HG02970 (cell line): ENCODE measurements at regions not wholly inside any gene's neighbourhood (a gene's known extent, or its start where the extent isn't known, plus 50 kb on each side); places are given as distances from the start of the nearest gene placed in this dataset.
"Not testable (repeated sequence)": the region's sequence is repeated elsewhere in the genome, so short reads cannot be mapped to it uniquely, and the experiment has no call there.

ENCODE experiments used
- ATAC-seq: cut with Tn5 transposase; IDR thresholded peaks from one replicate; pipeline ENCODE4 v1.9.1; 2021; ENCODE audit warnings: mild to moderate bottlenecking, moderate library complexity, moderate number of reproducible peaks; ENCODE audit not compliant: unreplicated experiment, low FRiP score

DNA sequence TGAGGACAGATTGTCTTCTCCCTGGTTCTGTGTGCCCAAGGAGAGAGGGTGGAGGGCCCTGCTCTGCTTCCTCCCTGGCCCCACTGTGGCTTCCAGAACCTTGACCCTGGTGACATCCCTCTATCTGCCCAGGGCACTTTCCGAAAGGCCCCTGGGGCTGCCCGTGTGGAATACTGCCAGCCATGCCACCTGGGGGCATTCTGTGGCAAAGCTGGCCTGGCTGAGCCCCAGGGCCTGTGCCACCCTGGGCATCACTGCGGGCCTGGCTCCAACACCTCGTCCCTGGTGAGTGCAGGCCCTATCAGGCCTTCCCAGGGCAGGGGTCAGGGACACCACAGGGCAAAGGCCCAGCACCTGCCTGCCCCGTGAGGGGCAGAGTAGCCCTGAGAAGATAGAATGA lies 123.7 kb upstream of the MTLN start:
- ATAC-seq, result not testable (repeated sequence)

DNA sequence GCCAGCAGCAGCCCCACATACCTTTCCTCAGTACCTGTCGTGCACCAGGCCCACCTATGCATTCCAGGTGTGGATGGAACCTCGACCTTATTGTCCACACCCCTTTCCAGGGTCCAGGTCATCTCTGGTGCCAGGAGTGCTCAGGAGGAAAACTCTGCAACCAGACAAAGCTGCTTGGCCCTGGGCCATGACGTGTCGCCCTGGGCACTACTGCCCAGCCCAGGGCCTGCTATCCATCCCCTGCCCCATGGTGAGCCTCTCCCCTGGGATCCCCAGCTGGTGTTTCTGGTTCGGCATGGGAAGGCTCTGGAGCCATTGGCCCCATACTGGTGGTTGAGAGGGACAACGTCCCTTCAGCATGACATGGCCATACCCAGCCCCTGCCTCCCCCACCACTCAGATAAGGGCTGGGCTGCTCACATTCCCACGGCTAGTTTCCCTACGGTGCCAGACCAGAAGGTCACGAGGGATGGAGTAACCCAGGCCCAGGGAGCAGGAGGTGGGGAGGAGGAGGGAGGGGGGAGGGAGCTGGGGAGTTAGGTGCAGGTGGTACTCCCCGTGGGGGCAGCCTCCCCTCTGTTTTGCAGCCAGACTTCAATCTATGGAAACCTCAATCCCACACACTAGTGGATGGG lies 123.2 kb upstream of the MTLN start:
- ATAC-seq, result not testable (repeated sequence)

DNA sequence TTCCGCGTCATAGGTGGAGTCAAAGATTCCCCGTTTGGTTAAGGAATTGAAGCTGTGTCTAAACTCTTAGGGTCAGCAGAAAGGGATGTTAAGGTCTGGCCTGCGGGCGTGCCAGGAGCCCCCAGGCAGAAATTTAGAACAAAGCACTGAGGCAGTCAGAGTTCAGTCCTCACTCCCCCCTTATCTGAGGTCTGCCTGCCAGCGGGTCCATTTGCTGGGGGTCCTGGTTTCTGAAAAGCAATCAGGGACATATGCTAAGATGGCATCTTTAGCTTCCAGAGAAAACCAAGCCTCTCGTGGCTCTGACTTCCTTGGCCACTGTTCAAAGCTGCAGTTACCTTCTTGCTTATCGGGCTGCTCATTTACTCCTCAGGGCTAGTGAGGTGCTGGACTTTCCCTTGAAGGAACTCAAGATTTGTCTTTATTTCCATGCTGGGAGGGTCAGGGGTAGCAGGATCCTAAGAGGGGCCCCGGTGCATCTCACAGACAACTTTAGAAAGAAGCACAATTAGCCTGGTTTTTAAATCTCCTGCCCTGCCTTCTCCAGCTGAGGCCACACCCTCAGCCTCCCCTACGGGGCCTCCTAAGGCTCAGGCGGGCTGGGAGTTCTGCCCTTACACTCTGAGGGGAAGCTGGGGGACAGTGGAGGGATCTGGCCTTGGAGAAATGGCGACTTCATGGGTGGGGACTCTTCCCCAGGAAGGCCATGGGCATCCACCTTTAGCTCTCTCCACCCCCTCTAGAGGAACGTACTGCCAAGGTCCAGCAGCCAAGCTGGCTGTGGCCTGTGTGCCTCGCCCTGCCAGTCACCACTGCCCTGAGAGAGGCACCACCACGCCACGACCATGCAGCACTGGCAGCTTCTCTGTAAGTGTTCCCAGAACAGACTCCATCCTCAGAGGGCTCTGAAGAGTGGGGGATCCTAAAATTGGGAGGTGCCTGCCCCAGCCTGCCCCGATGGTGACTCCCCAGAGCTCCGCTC lies 121.1 kb upstream of the MTLN start:
- ATAC-seq, result not testable (repeated sequence)

DNA sequence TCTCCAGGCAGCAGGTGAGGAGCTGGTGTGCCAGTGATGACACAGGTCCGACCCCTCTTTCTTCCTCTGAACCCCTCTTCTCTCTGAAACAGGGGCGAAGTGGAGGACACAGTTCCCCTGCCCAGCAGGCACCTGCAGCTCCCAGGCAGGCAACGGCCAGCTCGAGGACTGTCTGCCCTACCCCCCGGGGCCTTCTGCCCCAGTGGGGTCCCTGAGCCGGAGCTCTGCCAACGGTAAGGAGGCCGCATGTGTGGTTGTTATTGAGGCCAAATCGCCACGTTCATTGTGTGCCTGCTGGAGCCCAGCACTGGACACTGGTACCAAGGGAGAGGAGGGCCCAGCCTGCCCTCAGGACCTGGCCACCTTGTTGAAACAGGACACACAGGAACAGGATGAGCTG lies 119.3 kb upstream of the MTLN start:
- ATAC-seq, result not testable (repeated sequence)

DNA sequence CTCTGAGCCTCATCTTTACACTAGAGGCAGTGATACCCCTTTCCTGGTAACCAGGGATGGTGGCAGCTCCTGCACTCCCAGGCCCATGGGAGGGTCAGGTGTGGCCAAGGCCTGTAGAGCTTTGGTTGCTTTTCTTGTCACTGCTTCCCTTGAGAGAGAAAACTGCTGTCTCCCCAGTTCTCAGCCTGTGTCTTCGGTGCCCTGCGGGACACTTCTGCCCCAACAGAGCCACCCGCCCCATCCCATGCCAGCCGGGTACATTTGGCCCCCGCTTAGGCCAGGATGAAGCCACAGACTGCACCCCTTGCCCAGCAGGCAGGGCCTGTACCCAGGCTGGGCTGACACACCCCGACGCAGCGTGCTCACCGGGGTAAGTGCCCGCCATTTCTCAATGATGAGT lies 117.4 kb upstream of the MTLN start:
- not testable (repeated sequence) for ATAC-seq

DNA sequence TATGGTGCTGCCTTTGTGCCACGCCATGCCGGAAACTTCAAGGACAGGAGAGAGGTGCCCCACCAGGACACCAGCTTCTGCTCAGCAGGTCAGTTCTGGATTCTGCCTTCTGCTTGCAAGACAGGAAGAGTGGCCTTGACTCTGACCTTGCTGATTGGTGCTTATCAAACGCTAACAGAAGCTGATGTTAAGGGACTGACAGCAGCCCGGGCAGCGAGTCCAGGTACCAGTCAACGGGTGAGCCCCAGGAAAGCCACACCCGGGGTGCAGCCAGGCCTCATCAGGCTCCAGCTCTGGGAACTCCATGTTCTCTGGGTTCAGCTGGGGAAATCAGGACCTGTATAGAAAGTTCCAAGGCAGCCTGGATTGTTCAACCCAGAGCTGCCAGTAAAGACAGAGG lies 116.8 kb upstream of the MTLN start:
- not testable (repeated sequence) for ATAC-seq

DNA sequence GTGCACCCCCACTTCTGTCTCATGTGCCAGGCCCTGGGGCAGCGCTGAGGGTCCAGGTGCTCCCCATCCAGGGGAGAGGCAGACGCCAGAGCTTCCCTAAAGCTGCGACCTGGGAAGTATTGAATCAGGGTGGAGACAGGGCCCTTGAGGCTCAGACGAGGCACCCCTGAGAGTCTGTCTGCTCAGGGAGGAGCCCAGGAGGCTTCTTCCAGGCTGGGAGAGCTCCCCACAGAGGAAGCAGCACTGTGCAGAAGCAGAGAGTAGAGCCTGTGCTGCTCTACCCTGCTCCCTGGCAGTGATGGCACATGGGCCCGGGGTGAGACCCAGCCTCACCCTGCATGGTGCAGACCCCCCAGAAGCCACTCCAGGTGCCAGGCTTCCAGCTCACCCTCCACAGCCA lies 116.3 kb upstream of the MTLN start:
- not testable (repeated sequence) for ATAC-seq

DNA sequence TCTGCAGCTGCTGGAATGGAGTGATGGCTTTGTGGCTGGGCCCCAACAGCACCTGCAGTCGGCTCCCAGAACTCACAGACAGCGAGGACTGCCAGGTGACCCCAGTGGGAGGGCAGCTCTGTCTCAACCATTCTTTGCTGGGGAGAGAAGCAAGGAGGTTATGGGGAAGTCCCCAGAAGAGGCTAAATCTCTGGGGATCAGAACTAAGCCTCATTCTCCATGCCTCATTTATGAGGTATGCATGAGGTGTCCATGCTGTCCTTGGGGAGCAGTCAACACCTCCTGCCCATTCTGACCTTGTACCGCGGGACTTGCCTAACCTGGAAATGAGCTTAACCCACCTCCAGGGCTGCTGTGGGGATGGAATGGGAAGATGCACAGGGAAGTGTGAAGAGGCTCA lies 111.5 kb upstream of the MTLN start:
- not testable (repeated sequence) for ATAC-seq

DNA sequence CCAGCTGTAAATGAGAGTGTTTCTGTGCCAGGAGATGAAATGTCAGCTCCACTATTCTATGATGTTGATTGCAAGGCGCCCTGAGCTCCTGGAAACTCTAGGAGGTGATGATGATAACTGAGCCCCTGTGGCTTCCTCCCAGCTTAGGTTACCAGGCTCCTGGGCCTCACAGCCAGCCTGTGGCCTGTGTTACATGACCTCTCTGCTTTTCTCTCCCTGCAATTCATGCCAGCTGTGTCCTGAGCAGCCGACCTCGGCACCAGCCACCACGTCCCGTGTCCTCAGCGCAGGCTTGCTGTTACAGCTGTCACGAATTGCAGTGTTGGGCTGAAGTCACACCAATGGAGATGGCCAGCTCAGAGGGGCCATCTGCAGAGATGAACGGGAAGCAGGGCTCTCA lies 110.2 kb upstream of the MTLN start:
- ATAC-seq, result not testable (repeated sequence)

DNA sequence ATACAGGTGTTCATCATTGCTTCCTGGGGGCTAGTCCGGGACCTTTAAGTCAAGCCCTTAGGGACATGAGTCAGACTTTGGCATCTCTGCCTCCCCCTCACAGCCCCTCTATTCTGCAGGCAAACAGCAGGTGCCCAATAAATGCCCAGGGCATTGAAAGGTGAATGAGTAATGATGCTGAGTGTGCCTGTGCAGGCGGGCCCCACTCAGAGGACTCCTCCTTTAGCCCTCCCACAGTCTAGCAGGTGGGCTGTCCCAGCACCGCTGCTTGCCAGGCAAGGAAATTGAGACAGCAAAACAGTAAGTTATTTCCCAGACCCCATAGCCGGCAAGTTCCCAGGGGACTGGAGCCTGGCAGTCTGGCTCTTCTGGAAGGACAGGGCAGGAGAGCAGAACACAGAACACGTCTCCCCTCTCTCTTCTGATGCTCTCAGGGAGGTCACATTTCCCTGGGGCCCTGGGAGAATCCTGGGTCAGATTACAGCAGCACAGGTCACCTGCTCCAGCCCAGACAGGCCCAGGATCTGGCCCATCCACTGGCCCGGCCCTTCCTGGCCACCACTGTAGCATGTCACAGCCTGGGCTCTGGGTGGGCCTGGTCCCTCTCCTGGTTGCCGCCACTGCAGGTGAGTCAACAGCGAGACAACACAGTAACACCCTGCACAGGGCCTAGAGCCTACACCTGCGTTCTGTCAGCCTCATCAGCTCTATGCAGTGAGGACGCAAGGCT lies 108.7 kb upstream of the MTLN start:
- ATAC-seq, result not testable (repeated sequence)

DNA sequence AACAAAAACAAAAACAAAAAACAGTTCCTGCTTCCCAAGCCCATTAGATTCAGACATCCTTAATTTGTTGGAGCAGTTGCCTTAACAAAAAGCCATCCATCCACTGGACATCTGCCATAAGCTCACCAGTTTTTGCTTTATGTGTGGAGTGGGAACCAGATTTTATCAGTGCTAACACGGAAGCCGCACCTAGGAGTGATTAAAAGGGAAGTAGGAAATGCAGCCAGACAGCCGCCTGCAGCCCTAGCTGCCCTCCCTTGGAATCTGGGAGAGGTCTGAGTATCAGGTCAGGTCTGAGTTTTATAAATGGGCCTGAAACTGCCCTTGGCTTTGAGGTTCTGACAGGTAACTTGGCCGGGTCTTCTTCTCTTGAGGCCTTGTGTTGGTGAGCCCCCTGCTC lies 106.6 kb upstream of the MTLN start:
- not testable (repeated sequence) for ATAC-seq

DNA sequence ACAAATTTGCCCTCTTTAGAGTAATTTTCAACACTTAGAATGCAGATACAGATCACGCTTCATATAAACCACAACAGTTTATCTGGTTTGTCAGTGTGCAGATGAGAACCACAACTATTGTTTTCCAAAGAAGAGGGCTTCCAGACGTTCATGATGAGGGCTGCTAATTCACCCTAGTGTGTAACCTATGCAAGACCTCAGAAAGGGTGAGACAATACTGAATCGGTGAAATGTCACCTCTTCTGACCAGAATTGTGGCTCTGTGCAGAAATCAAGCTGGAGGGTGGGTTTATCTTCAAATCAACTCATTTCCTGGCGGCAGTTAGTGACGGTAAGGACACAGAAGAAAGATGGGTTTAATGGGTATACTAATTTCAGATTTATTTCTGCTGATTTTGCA lies 105.0 kb upstream of the MTLN start:
- ATAC-seq, result not testable (repeated sequence)

DNA sequence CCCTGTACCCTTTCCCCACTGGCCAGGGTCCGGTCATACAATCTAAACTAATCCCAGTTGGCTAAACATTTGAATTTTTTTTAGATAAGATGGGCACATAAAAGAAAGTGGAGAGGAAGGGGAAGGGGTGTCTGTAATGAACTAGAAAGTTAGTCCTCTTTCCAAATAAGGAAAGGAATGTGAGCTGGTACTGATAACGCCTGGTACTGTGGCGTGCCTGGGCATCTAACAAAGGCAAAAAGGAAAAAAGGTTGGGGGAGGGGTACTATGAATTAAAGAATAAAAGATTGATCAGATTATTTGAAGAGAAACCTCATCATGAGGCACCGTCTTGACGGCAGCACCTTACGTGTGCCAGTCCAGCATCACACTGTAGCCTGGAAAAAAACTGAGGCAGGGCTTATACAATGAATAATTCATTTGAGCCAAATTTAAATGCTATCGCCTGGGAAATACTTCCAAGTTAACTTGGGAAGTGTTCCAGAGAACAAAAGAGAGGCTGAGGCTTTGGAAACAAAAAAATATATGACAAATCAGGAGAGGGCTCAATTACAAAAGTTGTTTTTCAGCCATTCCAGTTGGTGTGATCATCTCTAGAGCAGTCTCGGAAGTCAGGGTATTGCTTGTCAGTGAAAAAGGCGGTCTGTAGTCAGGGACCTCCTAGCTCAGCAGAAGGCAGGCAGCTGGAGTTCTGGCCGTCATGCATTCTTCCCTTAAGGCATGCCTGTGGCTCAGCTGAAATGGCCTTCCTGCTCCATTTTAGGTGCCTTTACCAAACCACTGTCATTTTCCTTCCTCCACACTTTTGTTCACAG lies 103.9 kb upstream of the MTLN start:
- not testable (repeated sequence) for ATAC-seq

DNA sequence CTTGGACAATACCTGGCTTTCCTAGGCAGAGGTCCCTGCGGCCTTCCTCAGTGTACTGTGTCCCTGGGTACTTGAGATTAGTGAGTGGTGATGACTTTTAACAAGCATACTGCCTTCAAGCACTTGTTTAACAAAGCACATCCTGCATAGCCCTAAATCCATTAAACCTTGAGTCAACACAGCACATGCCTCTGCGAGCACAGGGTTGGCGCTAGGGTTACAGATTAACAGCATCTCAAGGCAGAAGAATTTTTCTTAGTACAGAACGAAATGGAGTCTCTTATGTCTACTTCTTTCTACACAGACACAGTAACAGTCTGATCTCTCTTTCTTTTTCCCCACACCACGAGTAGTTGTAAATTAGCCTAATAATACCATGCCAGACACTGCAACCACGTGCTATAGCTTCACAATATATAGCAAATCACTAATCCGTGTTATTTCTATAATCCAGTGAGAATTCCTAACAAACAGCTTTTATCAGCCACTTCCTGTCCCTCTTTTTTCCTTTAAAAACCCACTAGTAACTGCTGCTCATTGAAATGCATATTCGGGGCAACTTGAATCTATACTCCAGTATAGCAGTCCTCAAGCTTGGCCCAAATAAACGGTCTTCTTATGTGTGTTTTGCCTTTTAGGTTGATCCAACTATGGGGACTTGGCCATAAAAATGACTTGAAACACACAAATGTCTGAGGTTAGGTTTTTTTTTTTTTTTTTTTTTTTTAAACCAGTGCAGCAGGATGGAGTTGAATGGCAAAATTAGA lies 102.9 kb upstream of the MTLN start:
- not testable (repeated sequence) for ATAC-seq

DNA sequence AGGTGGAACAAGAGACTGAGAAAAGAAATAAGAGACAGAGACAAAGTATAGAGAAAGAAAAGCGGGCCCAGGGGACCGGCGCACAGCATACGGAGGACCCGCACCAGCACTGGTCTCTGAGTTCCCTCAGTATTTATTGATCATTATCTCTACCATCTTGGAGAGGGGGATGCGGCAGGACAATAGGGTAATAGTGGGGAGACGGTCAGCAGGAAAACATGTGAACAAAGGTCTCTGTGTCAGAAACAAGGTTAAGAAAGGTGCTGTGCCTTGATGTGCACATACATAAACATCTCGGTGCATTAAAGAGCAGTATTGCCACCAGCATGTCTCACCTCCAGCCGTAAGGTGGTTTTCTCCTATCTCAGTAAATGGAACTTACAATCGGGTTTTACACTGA lies 102.1 kb upstream of the MTLN start:
- ATAC-seq, result not testable (repeated sequence)

DNA sequence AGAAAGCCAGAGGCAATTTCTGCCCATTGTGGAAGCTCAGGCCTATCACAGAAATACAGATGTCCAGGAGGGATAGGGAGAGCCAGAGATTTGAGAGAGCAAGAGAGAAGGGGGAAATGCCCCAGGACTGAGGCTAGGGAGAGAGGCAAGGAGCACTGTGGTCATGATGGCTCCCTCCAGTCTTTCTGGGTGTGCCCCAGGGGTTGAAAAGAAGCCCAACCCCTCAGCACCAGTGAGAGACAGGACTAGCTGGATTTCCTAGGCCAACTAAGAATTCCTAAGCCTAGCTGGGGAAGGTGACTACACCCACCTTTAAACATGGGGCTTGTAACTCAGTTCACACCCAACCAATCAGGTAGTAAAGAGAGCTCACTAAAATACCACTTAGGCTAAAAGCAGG lies 100.7 kb upstream of the MTLN start:
- ATAC-seq, result not testable (repeated sequence)

DNA sequence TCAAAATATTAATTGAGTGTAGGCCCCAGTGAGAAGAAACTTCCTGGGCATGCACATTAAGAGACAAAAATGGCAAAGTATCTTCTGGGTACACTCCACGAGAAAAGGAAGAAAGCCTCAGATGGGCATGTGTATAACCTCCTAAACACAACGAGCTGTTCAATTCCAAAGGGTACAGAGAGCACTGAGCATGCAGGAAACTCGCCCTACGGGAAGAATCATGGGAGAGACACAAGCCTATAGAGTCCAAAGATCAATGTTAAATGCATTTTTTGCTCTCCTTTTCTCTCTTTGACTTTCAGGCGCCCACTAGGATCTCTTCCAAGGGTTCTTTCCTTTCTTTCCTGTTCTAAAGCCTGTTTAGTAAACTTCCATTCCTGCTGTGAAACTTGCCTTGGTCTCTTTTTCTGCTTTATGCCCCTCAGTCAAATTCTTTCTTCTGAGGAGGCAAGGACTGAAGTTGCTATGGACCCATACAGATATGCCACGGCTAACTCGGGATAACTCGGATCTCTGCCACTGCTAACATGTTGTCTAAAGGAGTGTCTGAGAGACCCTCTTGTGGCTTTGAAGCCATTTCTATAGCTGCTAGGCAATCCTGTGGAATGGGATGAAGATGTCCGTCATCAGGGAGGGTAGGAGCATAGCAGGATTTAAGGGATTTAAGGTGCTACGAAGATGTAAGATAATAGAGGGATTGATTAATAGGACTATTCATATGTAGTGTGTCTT lies 99.5 kb upstream of the MTLN start:
- ATAC-seq, result not testable (repeated sequence)

DNA sequence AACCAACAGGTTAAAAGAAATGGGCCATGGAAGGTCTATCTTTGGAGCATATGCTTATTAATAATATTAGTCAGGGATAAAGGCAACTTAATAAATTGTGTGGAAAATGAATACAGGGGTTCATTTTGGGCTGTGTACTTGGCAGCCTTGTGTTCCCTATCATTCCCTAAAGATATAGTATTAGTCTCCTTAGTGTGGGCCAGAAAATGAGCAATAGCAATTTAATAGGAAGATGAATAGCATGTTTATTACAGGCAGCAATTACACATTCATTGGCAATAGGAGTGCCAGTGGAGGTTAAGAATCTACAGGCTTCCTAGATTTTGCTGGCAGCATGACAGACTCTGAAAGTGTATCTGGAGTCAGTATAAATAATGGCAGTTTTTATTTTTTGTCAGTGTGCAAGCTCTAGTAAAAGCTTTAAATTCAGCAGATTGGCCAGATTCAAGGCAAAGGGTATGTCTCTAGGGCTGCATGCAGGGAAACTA lies 98.7 kb upstream of the MTLN start:
- not testable (repeated sequence) for ATAC-seq
